ENCODE measurements at regions not wholly inside any gene's neighbourhood (a gene's known extent, or its start where the extent isn't known, plus 50 kb on each side); places are given as distances from the start of the nearest gene placed in this dataset.
A peak's percentile ranks its signal among the peaks of the same experiment; 100 is the strongest.

- no peak for TF ChIP-seq CTCF (IDR thresholded peaks at IDR 0.05; ENCODE audit: extremely low read depth, missing control alignments)
- DNase-seq (ENCODE audit: low spot score) = no peak
Measured at GRCh38 chr2:88281302-88282217, 111.4 kb downstream of the THNSL2 start.

- DNase-seq (ENCODE audit: low spot score) = no peak
- TF ChIP-seq CTCF (IDR thresholded peaks at IDR 0.05; ENCODE audit: extremely low read depth, missing control alignments) = no peak
Measured at GRCh38 chr2:88269836-88270235, 99.7 kb downstream of the THNSL2 start.

GRCh38 chr2:88265352-88266303 is 95.5 kb downstream of the THNSL2 start:
- no peak for TF ChIP-seq CTCF (IDR thresholded peaks at IDR 0.05; ENCODE audit: extremely low read depth, missing control alignments)
- DNase-seq (ENCODE audit: low spot score) = peak; percentile 52

- no peak for DNase-seq (ENCODE audit: low spot score)
- no peak for TF ChIP-seq CTCF (IDR thresholded peaks at IDR 0.05; ENCODE audit: extremely low read depth, missing control alignments)
Measured at GRCh38 chr2:88263861-88264260, 93.7 kb downstream of the THNSL2 start.

DNA sequence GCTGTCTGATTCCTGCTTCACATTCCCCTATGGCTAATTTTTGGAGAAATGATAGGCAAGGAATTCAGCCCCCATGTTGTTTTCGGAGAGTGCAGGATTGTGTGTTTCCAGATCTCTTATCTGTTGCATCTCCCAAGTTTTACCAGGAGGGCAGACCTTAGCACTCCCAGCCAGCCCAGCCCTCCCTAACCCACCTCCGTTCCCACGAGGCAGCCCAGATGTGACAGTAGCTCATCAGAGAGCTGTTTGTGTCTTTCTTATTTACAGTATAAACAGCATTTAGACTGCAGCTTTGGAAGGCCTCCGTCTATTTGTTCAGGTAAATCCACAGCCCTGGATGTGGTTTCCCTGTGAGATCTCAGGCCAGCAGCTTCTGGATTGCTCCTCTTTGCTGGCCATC is 91.6 kb downstream of the THNSL2 start:
- TF ChIP-seq CTCF (IDR thresholded peaks at IDR 0.05; ENCODE audit: extremely low read depth, missing control alignments) = no peak
- no peak for DNase-seq (ENCODE audit: low spot score)

GRCh38 chr2:88258208-88258607 is 88.1 kb downstream of the THNSL2 start:
- no peak for TF ChIP-seq CTCF (IDR thresholded peaks at IDR 0.05; ENCODE audit: extremely low read depth, missing control alignments)
- DNase-seq (ENCODE audit: low spot score) = no peak
